HT1080 (cell line): ENCODE measurements at regions not wholly inside any gene's neighbourhood (a gene's known extent, or its start where the extent isn't known, plus 50 kb on each side); places are given as distances from the start of the nearest gene placed in this dataset.
A peak's percentile ranks its signal among the peaks of the same experiment; 100 is the strongest.

Source experiments
- DNase-seq: peaks from one replicate; pipeline ENCODE4 v3.0.0-alpha.2; 2015; ENCODE audit warnings: low read depth

DNA sequence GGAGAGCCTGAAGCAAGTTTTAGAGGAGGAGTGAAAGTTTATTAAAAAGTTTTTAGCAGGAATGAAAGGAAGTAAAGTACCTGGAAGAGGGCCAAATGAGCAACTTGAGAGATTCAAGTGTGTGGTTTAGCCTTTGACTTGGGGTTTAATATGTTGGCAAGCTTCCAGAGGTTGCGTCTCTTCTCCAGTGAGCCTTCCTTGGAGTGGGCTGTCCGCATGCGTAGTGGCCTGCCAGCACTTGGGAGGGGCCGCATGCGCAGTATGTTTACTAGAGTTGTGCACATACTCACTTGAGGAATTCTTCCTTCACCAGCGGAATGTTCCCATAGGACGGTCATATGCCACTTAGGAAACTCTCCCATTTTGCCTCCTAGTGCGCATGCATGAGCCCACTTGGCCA lies 235.2 kb downstream of the ALDH8A1 start:
- DNase-seq, result peak; percentile 29

DNA sequence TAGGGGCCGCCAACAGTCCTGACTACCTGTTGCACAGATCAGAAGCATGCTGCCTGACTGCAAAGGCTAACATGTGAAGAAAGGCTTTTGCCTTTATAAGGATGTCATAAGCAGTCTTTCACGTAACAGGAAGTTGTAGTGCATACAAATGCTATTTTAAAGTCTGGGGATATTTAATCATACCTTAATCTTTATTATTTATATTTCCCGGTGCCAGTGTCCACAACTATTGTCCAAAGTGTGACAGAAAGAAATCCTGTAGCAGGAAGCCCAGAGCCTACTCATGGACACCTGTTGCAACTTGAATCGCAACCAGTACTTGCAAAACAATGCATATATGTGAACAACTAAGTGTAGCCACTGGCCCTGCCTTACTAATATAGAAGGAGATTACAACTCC lies 235.8 kb downstream of the ALDH8A1 start:
- DNase-seq, result no peak

DNA sequence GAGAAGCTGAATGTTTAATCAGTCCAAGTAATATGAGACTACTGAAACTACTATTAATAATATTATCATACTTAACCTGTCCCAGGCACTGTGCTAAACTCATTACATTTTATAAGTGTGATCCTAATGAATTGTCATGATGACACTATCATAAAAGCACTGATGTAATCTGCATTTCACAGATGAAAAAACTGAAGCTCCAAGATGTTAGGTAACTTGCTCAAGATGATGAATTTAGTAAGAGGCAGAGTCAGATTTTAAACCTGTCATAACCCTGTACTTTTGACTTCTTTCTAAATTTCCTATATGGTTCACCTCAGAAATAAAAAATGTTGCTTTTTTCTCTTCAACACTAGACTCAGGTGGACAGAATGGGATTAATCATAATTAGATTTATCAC lies 237.6 kb downstream of the ALDH8A1 start:
- DNase-seq, result no peak

DNA sequence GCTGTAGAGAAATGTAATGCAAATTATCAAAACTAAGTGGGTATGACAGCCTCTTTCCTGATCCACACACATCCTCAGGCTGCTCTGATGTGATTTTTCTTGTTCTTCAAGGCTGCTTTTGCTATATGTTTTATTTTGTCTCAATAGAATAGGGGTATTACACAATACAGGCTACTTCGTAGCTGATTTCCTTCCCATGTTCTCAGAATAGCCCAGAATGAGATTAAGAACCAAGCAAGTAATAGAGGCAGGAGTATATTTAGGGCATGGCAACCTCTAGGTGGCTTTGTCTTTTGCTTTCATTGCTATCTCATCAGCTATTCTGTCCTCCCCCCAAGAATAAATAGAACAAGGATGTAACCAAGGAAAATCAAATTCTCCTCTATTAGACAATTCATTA lies 241.8 kb downstream of the ALDH8A1 start:
- DNase-seq, result no peak

DNA sequence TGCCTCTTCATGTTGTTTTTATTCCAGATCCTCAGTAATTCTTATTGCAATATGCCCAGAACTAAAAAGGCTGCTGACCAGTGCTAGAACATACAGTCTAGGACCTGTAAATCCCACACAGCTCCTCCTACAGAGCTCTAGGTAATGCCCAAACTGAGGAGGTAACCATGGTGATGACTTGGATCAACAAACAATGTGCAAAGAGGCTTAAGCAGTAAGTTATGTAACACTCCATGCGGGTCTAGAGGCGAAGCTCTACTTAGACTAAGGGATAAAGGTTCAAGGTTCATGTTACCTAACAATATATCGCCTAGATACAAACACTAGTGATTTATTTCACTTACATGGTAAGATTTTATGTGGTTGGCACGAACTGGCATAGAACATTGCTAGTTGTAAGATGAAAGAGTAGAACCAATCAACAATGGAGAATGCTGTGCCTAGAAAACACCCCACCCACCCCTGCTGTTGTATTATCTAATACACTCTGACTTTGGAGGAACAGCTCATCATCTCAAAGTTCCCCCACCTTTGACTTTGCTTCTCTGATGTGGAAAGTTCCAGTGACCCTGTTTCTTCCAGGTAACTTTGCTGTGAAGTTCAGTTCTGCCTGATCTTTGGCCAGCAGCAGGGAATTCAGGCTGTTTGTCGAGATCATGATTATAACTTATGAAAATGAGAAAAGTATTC lies 242.4 kb downstream of the ALDH8A1 start:
- peak; percentile 20 for DNase-seq

DNA sequence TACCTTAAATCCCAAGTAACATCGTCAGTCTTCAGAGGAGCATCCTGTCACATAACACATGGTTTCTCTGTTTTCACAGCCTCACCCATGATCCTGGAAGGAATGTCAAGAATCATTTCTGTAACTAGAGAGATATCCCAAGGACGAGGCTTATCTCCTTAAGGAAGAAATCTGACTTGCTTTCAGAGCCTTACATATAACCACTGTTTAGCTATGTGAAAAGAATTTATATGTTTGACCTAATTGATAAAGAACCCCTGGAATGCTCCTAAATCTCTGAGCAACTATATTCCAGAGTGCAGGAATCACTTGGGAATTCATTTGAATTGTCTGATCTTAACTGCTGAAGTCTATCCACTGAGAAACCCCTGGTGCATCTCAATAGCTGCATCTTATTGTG lies 243.1 kb downstream of the ALDH8A1 start:
- no peak for DNase-seq

DNA sequence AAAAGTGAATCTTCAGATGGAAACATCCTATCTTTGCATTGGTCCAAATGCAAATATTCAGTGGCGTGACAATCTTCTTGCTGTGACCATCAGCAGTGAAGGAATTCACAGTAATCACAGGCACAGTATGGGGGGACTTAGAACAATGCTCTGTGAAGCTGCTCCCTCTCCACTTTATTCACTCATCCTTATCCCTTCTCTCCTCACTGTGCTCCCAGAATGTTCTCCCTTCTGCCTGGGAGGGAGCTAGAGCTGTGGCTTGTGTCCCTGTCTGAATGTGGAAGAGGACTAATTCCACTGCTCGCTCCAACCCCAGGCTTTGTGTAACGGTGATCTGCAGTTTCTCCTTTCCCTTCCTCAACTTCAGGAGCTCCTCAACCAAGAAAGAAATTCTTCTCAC lies 243.7 kb downstream of the ALDH8A1 start:
- no peak for DNase-seq

DNA sequence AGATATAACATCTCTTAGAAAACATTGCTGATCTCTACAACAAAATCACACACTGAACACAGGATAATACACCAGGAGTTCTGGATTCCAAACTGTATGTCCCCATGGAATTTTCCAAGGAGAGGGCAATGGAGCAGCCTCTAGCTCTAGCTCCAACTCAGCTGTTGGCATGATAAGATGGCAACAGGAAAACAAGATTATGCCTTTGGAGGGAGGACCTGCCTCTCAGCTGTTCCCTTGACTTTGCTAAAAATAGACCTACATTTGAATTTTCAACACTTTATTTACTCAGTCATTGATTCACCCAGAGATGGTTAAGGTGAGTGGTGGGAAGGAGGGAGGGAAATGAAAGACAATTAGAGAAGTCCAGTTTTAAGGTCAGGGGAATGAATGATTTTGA lies 246.7 kb downstream of the ALDH8A1 start:
- no peak for DNase-seq

DNA sequence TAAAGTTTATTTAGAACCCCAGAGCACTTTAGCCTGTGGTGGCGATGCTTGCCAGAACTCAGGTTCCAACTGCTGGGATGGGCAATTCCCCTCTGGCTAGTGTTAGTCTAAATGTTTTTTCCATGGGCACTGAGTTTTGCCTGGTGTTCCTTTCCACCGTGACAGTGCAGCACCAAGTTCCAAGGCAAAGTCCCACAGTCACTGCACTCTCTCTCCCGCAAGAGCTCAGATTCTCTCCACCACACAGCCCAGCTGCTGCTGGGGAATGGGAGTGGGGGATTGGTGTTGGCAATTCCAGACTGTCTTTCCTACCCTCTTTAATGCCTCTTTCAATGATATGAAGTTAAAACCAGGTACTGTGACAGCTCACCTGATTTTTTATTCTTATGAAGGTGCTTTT lies 247.6 kb downstream of the ALDH8A1 start:
- DNase-seq, result no peak

DNA sequence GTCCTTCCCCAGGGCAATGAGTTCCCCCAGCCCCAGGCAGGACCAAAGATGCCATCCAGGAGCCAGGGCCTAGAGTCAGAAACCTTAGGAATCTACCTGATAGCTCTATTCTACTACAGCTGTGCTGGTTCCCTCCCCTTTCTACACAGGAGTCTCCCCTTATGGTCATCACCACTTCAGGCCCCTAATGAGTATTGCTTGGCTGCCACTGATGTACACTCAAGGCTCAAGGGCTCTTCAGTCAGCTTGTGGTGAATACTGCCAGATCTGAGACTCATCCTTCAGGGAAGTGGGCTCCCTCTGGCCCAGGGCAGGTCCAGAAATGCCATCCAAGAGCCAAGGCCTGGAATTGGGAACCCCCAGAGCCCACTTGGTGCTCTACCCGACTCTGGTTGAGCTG lies 248.6 kb downstream of the ALDH8A1 start:
- no peak for DNase-seq

DNA sequence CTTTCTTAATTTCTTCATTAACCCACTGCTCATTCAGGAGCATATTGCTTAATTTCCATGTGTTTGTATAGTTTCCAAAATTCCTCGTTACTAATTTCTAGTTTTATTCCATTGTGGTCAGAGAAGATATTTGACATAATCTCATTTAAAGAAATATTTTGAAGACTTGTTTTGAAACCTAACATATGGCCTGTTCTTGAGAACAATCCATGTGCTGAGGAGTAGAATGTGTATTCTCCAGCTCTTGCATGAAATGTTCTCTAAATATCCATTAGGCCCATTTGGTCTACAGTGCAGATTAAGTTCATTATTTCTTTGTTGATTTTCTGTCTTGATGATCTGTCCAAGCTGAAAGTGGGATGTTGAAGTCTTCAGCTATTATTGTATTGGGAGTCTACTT lies 251.7 kb downstream of the ALDH8A1 start:
- DNase-seq, result no peak

DNA sequence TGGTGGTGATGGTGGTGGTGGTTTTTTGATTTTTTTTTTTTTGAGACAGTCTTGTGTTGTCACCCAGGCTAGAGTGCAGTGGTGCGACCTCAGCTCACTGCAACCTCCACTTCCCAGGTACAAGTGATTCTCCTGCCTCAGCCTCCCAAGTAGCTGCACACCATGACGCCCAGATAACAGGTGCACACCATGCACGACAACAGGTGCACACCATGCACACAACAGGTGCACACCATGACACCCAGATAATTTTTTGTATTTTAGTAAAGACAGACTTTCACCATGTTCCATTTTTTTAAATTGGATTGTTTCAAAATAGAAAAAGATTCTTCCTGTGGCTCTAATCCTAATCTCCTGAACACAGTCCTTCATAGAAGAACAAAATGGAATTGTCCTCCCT lies 257.9 kb downstream of the ALDH8A1 start:
- DNase-seq, result no peak

DNA sequence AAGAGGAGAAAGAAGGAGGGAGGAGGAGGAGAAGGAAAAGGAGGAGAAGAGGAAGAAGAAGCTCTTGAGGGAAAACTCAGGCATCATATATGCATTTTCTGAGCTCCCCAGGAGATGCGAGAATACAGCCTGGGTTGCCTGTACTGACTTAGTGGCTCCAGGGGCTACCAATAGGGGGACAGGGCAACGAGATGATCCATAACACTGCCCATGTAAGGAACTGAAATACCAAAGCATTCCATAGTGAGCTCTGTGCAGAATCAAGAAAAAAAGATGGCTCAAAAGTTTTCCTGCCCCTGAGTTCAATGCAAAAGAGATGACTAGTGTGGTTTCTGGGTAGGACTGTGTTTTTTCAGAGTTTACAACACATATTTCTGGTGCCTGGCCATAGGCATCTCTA lies 258.7 kb downstream of the ALDH8A1 start:
- DNase-seq, result no peak

DNA sequence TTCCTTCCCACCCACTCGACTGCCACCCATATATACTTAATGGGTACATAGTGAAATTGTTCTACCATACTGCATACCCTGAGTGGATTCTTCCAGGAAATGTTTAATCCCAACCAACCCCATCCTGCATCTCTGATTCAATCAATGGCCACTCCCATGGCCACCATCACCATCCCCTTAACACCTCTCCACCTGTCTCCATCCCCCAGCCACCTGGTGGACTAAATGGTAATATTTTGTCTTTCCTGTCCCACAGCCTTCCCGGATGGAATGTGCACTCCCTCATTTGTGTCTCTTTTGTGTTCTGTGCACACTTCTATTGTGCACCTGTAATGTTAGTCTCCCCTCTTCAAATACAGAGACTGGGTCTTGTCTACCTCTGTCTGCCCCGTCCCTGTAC lies 259.9 kb downstream of the ALDH8A1 start:
- no peak for DNase-seq

DNA sequence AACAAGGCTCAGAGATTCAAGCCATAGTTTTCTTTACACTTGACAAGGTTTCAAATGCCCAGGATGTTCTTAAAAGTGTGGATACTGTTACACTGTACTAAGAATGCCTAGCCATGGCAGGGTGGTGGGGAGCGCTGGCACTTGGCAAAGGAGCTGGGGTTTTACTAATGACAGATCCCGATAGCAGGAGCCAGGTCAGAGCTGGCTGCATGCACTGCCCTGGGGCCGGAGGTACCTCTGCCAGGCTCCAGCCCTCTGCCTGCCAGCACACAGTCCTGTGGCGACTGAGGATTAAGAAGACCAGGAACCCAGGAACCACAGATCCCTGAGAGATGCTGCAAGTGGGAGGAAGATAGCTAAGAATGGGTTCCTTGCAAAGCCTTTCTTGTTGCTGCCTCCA lies 260.3 kb downstream of the ALDH8A1 start:
- DNase-seq, result no peak

DNA sequence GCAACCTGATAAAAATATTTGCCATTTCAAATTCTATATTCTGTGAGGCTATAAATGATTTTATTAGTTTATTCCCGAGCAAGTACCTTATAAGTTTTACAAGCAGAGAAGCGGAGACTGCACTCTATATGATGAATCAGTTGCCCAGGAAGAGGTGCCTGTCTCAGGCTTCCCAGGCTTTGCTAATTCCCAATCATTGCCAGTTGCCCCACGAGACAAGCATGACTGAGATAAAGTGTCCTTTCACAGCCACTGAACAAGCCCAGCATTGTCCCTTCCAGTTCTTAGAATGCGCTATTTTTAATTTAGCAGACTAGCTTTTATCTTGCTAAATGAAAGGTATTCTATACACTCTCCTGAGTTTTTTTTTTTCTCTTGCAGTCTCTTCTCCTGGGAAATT lies 260.7 kb downstream of the ALDH8A1 start:
- no peak for DNase-seq

DNA sequence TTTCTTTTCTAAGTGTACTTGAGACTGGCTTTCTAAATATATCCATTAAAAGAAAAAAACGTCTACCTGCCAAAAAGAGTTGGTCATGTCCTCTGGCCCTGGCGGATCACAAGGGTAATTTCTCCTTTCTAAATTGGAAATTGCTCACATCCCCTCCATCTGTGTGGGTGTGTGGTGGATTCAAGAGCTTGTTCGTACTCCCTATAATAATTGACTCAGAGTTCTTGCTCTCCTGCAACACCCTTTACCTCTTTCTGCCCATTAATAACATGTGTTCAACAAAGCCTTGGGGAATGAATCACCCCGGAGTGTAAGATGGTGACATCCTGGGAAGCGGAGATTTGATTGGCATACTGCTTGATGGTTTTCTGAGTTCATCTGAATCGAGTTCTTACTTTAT lies 263.8 kb downstream of the ALDH8A1 start:
- peak; percentile 35 for DNase-seq

DNA sequence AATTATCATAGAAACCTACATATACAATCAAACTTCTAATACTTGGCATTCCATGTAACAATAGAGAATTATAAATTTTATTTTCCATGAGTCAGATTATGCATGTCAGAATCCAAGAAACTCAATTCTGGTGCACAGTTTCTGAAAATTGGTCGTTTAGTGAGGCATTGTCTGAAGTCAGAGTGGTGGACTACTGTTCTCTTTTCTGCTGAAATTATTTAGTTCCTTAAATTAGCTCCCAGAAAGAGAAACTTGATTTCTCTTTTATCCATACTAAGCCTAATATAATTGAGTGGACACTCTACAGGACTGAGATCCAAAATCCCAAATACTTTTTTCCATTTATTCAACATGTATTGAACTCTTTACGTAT lies 265.5 kb downstream of the ALDH8A1 start:
- no peak for DNase-seq

DNA sequence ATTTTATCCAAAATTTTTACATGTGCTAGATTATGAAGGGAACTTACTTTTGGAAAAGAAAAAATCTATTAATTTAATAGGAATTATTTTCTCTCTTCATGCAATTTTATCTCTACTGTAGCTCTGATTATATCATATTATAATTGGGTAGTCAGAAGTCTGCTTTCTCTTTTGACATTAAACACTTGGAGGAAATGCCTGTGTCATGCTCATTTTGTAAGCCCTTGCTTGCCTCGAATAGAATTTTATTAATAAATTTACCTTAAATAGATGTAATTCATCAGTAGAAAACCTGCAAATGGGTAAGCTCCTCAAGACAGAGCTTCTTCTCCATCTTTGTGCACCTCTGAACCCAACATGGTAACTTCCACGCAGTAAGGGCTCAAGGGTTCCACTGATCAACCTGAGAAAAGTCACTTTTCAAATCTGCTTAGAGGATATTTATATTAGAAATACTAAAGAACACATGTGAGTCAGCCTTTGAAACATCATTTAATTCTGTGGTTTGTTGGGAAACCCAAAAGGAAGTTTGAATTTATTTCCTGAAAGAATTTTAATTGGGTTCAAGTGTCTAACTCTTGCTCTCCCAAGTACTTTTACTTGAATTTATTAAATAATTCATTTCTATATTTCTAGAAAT lies 266.0 kb downstream of the ALDH8A1 start:
- DNase-seq, result peak; percentile 37

DNA sequence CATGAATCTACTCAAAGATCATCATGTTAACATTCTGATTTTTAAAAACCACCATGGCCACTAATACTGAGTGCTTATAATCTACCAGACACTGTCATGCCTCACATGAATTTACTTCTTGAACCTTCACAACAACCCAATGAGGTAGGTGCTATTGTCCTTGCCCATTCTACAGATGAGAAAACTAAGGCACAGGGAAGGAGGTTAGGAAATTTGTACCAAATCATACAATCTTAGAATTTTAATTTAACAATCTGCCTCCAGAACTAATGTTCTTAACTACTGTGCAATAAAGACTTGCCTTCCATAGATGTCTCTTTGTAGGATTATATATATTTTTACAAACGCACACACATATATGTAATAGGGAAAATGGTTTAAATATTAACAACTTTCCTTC lies 269.5 kb downstream of the ALDH8A1 start:
- DNase-seq, result no peak

DNA sequence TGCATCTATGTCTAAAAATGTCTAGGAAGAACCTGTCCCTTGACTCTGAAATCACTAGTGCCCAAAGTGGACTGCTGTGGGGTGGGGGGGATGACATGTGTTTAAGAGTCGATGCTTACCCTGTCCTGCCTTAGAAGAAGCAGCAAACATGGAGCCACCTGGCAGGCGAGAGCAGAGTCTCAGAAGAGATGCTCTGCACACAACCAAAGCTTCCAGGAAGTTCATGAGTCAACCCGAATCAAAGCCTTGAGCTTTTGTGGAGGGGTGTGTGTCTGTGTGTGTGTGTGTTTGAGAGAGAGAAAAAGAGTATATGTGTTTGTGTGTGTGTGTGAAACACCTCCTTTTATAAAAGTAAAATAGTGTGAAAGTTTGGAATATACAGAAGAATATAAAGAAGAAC lies 269.9 kb downstream of the ALDH8A1 start:
- no peak for DNase-seq

DNA sequence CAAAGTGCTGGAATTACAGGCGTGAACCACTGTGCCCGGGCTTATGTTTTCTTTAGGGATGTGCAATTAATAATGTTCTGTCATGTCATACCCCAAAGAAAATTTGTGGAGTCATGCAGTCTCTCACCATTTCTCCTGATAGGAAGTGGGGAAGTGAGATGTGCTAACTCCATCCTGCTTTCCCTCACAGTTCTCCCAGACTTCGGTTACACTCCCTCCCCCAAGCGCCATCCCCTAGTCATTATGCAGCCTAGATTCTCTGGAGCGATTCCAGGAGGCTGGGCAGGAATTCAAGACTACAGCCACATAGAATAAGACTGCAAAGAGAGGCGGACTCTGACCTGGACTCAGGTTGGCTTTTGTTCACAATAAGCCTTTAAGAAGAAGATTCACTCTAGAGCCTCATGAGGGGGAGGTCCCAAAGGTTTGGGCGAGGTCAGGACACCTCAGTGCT lies 271.4 kb downstream of the ALDH8A1 start:
- DNase-seq, result peak; percentile 53
